K562 (cell line): ENCODE measurements at regions not wholly inside any gene's neighbourhood (a gene's known extent, or its start where the extent isn't known, plus 50 kb on each side); places are given as distances from the start of the nearest gene placed in this dataset.
"Not testable (repeated sequence)": the region's sequence is repeated elsewhere in the genome, so short reads cannot be mapped to it uniquely, and the experiment has no call there.

Experiments used
- ATAC-seq: fragments of 200-7000 bp; cut with Tn5 transposase; 3 replicates; pipeline ENCODE4 v1.9.1; 2020; ENCODE audit warnings: moderate library complexity
- BruUV-seq: library from RNA; stranded (reverse); fragments of 400-500 nt; replicated peaks from 2 replicates; lab custom pipeline; 2021; lab: Mats Ljungman, UMichigan
- CTCF ChIA-PET: fragments of 300-600 bp; formaldehyde crosslinking; extraction: SDS; loops from one replicate; lab custom pipeline; 2021; ENCODE audit warnings: low intra/inter-chr PET ratio; lab: Yijun Ruan, JAX
- POLR2A ChIA-PET: fragments of 300-600, 350-650 bp; sonication (Branson Sonifier 250); formaldehyde crosslinking; extraction: SDS; loops from one replicate; lab custom pipeline; 2021; ENCODE audit warnings: antibody characterized with exemption, inconsistent platforms; lab: Yijun Ruan, JAX
- DNase-seq, 4 experiments: peaks; one replicate each; pipeline versions ENCODE4 v3.0.0 to v3.0.0-alpha.2; 2011 to 2018; ENCODE audit warnings: low spot score in 3 of 4, mixed read lengths in 3 of 4; ENCODE audit errors: extremely low read depth in 1 of 4
- FAIRE-seq: peaks from 2 replicates; lab custom pipeline; 2011; peaks lifted over from hg19 to GRCh38; lab: Jason Lieb, UNC
- H2AFZ ChIP-seq: 2 replicates; pipeline ENCODE4 v1.6.0; 2011; ENCODE audit warnings: low read depth, low read length, control low read depth, inconsistent platforms
- H3K27ac ChIP-seq: fragments of 200-600 bp; 3 replicates; pipeline ENCODE4 v1.8.0; 2011; ENCODE audit warnings: low read depth, mild to moderate bottlenecking, control low read depth, inconsistent platforms, low read length, moderate library complexity, mixed read lengths; ENCODE audit errors: extremely low read depth
- H3K27me3 ChIP-seq, 2 experiments: fragments of 300-600 bp in 1 of 2; 2 replicates in 1 of 2; 3 replicates in 1 of 2; pipeline versions ENCODE4 v1.6.0 to v1.8.0; 2011; ENCODE audit warnings: inconsistent platforms in 2 of 2, low read length in 2 of 2, mild to moderate bottlenecking in 1 of 2, mixed read lengths in 1 of 2, moderate library complexity in 1 of 2; ENCODE audit not compliant: control insufficient read depth in 2 of 2, insufficient read depth in 2 of 2
- H3K36me3 ChIP-seq: fragments of 300-600 bp; 3 replicates; pipeline ENCODE4 v1.8.0; 2011; ENCODE audit warnings: mild to moderate bottlenecking, low read length, inconsistent platforms; ENCODE audit not compliant: control insufficient read depth, insufficient read depth
- H3K4me1 ChIP-seq, 2 experiments: fragments of 200-600 bp in 1 of 2; replicated peaks in 1 of 2; 2 replicates in 1 of 2; 3 replicates in 1 of 2; pipeline versions ENCODE4 v1.5.1 to v1.8.0; 2011; ENCODE audit warnings: inconsistent platforms in 2 of 2, low read length in 2 of 2, mild to moderate bottlenecking in 1 of 2, mixed read lengths in 1 of 2, moderate library complexity in 1 of 2; ENCODE audit not compliant: control insufficient read depth in 2 of 2, insufficient read depth in 2 of 2
- H3K4me2 ChIP-seq: 2 replicates; pipeline ENCODE4 v1.6.1; 2011; ENCODE audit warnings: low read length, control low read depth, inconsistent platforms, mixed read lengths; ENCODE audit not compliant: insufficient read depth
- H3K4me3 ChIP-seq: fragments of 200-600 bp; sonication (generic), shearing (Covaris generic); 2 replicates; pipeline ENCODE4 v1.5.1; 2016; ENCODE audit warnings: control low read depth, inconsistent platforms
- H3K79me2 ChIP-seq: fragments of 200-600 bp; 3 replicates; pipeline ENCODE4 v1.8.0; 2011; ENCODE audit warnings: low read length, inconsistent platforms; ENCODE audit not compliant: control insufficient read depth, insufficient read depth
- H3K9ac ChIP-seq, 2 experiments: 2 replicates each; pipeline versions ENCODE4 v1.6.0 to v1.6.1; 2011; ENCODE audit warnings: low read depth in 2 of 2, low read length in 2 of 2, control low read depth in 1 of 2, inconsistent platforms in 1 of 2, mild to moderate bottlenecking in 1 of 2, mixed read lengths in 1 of 2; ENCODE audit not compliant: insufficient read depth in 1 of 2
- H3K9me1 ChIP-seq: one replicate; pipeline ENCODE4 v1.6.0; 2011; ENCODE audit warnings: inconsistent platforms, mild to moderate bottlenecking, low read length, moderate library complexity; ENCODE audit not compliant: control insufficient read depth, insufficient read depth
- H3K9me3 ChIP-seq: replicated peaks from 2 replicates; pipeline ENCODE4 v1.5.1; 2011; ENCODE audit warnings: low read depth, low read length, inconsistent platforms; ENCODE audit not compliant: control insufficient read depth, insufficient read depth
- H4K20me1 ChIP-seq: replicated peaks from 2 replicates; pipeline ENCODE4 v1.6.1; 2011; ENCODE audit warnings: low read length, inconsistent platforms, mixed read lengths; ENCODE audit not compliant: control insufficient read depth, insufficient read depth
- NR2C2 ChIP-seq, 2 experiments: fragments of 200-800 bp in 1 of 2; sonication (Bioruptor generic) in 1 of 2; sonication (generic) in 1 of 2; formaldehyde crosslinking in 1 of 2; IDR thresholded peaks; 2 replicates each; pipeline versions ENCODE4 v1.6.1 to v1.8.0; 2016 to 2022; ENCODE audit warnings: mild to moderate bottlenecking in 1 of 2, missing compliant biosample characterization in 1 of 2, missing genetic modification characterization in 1 of 2, missing genetic modification reagents in 1 of 2
- RBFOX2 ChIP-seq: fragments of 200-400 bp; formaldehyde crosslinking; IDR thresholded peaks from 2 replicates; pipeline ENCODE4 v1.6.1; 2017; ENCODE audit warnings: low read depth, mild to moderate bottlenecking, low read length, moderate library complexity
- ZBTB7A ChIP-seq: IDR thresholded peaks from 2 replicates; pipeline ENCODE4 v1.6.1; 2011; ENCODE audit warnings: low read depth, mild to moderate bottlenecking, low read length, moderate library complexity, borderline replicate concordance; ENCODE audit not compliant: control insufficient read depth
- ZFX ChIP-seq: sonication (generic); formaldehyde crosslinking; IDR thresholded peaks from 2 replicates; pipeline ENCODE4 v1.8.0; 2022; ENCODE audit warnings: mild to moderate bottlenecking, missing genetic modification reagents, moderate library complexity
- WGBS: fragments of 100-300 bp; shearing (Covaris generic); methylation state at CpG from one replicate; pipeline ENCODE4 v1.1.6; 2016; ENCODE audit warnings: low coverage, mixed read lengths; ENCODE audit not compliant: insufficient coverage; ENCODE audit errors: missing lambda C conversion rate; 5-methylcytosine and 5-hydroxymethylcytosine counted together
- in situ Hi-C: fragments of 300-500 bp; cut with MboI; formaldehyde crosslinking; loops from 4 replicates; pipeline ENCODE4 v1.15.0; 2018; ENCODE audit warnings: inconsistent platforms, mixed read lengths
- intact Hi-C: fragments of 100-400 bp; cut with micrococcal nuclease; formaldehyde crosslinking; loops from 2 replicates; pipeline ENCODE4 v1.14.2; 2022

DNA sequence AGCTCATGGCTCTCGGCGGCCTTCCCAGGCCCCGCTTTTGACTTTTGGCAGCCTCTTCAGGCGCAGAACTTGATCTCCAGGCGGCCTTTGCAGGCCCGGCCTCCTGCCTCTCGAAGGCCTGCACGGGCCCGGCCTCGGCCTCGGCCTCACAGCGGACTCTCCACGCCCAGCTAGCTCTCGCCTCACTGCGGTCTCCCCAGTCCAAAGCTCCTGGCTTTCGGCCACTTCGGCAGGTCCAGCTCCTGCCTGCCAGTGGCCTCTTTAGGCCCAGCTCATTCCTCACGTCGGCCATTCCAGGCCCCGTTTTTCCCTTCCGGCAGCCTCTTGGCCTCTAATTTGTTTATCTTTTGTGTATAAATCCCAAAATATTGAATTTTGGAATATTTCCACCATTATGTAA lies 94.5 kb upstream of the PRDM7 start:
- H3K4me3 ChIP-seq, H3K9me3 ChIP-seq, H3K36me3 ChIP-seq, ATAC-seq, in situ Hi-C loops, H3K9me1 ChIP-seq, H3K27ac ChIP-seq, intact Hi-C loops, CTCF ChIA-PET, H3K27me3 ChIP-seq, H4K20me1 ChIP-seq, H2AFZ ChIP-seq, BruUV-seq, H3K4me2 ChIP-seq, DNase-seq, FAIRE-seq, POLR2A ChIA-PET: not testable (repeated sequence)
- WGBS, result 74% methylated on average over 6 of the region's 21 CpGs
- Histone ChIP-seq H3K4me1 (peaks cover 0 to 30% of the 10 kb centered on the region in 2 experiments; a peak in 2 of 5 replicates), H3K9ac (peak overlapping the region in 1 of 2 experiments; percentile 76; a peak in 1 of 4 replicates), H3K79me2 (peaks cover 12% of the 10 kb centered on the region)
- TF ChIP-seq ZFX (CRISPR knock-in tag), result peak; percentile 52

DNA sequence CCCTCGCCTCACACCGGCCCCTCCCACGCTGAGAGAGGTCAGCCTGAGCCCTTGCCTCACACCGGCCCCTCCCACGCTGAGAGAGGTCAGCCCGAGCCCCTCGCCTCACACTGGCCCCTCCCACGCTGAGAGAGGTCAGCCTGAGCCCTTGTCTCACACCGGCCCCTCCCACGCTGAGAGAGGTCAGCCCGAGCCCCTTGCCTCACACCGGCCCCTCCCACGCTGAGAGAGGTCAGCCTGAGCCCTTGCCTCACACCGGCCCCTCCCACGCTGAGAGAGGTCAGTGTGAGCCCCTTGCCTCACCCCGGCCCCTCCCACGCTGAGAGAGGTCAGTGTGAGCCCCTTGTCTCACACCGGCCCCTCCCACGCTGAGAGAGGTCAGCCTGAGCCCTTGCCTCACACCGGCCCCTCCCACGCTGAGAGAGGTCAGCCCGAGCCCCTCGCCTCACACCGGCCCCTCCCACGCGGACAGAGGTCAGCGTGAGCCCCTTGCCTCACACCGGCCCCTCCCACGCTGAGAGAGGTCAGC lies 92.1 kb upstream of the PRDM7 start:
- ATAC-seq; FAIRE-seq; DNase-seq; H4K20me1 ChIP-seq; H3K9me3 ChIP-seq; H3K9me1 ChIP-seq; H3K4me3 ChIP-seq; in situ Hi-C loops; H3K36me3 ChIP-seq; H2AFZ ChIP-seq; CTCF ChIA-PET; H3K27me3 ChIP-seq; POLR2A ChIA-PET; H3K4me2 ChIP-seq; BruUV-seq; intact Hi-C loops; TF ChIP-seq NR2C2 (CRISPR knock-in tag; IDR thresholded peaks at IDR 0.05): not testable (repeated sequence)
- 0% methylated on average over 2 of the region's 29 CpGs for WGBS
- H3K4me1 ChIP-seq, result peaks cover 0 to 30% of the 10 kb centered on the region in 2 experiments; a peak in 2 of 5 replicates
- H3K79me2 ChIP-seq, result peaks cover 13% of the 10 kb centered on the region
- peak overlapping the region; percentile 90; the same call in 2 of the 3 replicates for H3K27ac ChIP-seq
- 0 out of 2 replicates have a peak, but pooled peaks have one; percentile 1 for TF ChIP-seq ZBTB7A
- peak; percentile 84 for TF ChIP-seq NR2C2 (tag; IDR thresholded peaks at IDR 0.05)
- TF ChIP-seq RBFOX2, result peak; percentile 9; the same call in 1 of the 2 replicates
- H3K9ac ChIP-seq, result 0 out of 4 replicates have a peak overlapping the region, but pooled peaks of 1 of the 2 experiments have one; percentile 53
